ENCODE measurements at regions not wholly inside any gene's neighbourhood (a gene's known extent, or its start where the extent isn't known, plus 50 kb on each side); places are given as distances from the start of the nearest gene placed in this dataset.
"Not testable (repeated sequence)": the region's sequence is repeated elsewhere in the genome, so short reads cannot be mapped to it uniquely, and the experiment has no call there.

DNA sequence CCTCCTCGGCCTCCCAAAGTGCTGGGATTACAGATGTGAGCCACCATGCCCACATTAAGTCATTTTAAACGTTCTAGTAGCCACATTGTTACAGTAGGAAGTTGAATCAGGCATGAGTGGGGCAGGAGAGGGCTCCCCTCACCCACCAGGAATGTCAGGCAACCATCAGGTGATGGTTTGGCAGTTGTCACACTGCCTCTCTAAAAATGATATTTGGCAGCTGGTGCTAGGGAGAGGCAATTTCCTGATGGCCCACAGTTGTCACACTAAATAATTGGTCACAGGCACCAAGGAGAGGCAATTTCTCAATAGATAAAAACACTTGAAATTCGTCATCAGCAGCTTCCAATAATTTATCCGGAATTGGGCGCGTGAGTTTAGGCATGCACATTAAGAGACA is 79.2 kb upstream of the ABHD2 start:
- H3K4me3 ChIP-seq (ENCODE audit: extremely low read depth, insufficient read depth, low read length, poor library complexity, severe bottlenecking), result no peak overlapping the region
- H3K4me1 ChIP-seq (ENCODE audit: control insufficient read depth, insufficient read depth, low read length, poor library complexity, severe bottlenecking), result no peaks in the 10 kb centered on the region
- H3K9me3 ChIP-seq (ENCODE audit: control insufficient read depth, low read length), result no peaks in the 10 kb centered on the region
- WGBS, 2 experiments (ENCODE audit: insufficient coverage in 2 of 2), result 97 to 100% methylated on average over 4 to 6 of the region's 6 CpGs
- no peaks in the 10 kb centered on the region for H3K36me3 ChIP-seq (ENCODE audit: control insufficient read depth, insufficient read depth, low read length)
- no peak overlapping the region for H3K27ac ChIP-seq (ENCODE audit: low read depth, low read length, severe bottlenecking)

DNA sequence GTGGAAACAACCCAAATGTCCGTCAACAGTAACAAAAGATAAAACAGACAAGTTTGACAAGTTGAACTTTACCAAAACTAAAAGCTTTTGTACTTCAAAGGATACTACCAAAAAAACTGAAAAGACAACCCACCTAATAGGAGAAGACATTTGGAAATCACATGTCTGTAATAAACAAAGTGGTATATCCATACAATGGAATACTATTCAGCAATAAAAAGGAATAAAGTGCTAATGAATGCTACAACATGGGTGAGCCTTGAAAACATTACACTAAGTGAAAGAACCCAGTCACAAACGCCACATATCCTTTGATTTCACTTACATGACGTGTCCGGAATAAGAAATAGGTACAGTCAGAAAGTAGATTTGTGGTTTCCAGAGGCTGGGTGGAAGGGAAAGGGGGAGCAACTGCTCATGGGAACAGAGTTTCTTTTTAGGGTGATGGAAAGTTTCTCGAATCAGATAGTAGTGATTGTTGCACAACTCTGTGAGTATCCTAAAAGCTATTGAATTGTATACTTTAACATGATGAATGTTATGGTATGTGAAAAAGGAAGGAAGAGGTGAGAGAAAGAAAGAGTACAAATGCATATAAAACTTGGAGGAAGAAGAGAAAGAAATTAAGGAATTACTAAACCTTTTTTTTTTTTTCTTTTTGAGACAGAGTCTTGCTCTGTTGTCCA is 72.7 kb upstream of the ABHD2 start:
- Histone ChIP-seq H3K4me1 (ENCODE audit: control insufficient read depth, insufficient read depth, low read length, poor library complexity, severe bottlenecking) (peaks cover 10% of the 10 kb centered on the region), H3K9me3 (ENCODE audit: control insufficient read depth, low read length) (peaks cover 6% of the 10 kb centered on the region), H3K36me3 (ENCODE audit: control insufficient read depth, insufficient read depth, low read length) (no peaks in the 10 kb centered on the region), H3K27ac (ENCODE audit: low read depth, low read length, severe bottlenecking) (no peak overlapping the region), H3K4me3 (ENCODE audit: extremely low read depth, insufficient read depth, low read length, poor library complexity, severe bottlenecking) (no peak overlapping the region)
- 90 to 96% methylated on average over 3 to 5 of the region's 5 CpGs for WGBS, 2 experiments (ENCODE audit: insufficient coverage in 2 of 2)

DNA sequence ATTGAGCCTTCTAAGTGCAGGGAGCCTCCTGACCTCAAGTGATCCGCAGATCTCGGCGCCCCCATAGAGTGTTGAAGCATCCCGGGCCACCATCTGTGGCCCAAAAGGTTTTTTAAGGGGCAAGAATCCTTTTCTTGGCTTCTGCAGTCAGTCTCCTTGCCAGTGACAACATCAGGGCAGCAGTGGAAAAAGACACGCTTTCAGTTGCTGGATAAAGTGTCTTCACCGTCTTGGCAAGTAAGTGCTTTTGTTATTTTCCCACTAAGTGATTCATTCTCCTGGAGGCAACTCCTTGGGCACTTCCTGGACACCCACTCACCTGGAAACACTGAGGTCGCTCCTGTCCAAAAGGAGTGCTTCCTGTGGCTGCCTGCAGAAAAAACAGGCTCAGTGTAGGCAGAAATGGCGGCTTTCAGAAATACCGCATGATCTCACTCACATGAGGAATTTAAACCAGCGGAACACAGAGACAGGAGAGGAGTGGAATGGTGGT is 71.7 kb upstream of the ABHD2 start:
- Histone ChIP-seq H3K27ac (ENCODE audit: low read depth, low read length, severe bottlenecking) (no peak overlapping the region), H3K4me1 (ENCODE audit: control insufficient read depth, insufficient read depth, low read length, poor library complexity, severe bottlenecking) (peaks cover 10% of the 10 kb centered on the region), H3K36me3 (ENCODE audit: control insufficient read depth, insufficient read depth, low read length) (no peaks in the 10 kb centered on the region), H3K9me3 (ENCODE audit: control insufficient read depth, low read length) (peaks cover 6% of the 10 kb centered on the region), H3K4me3 (ENCODE audit: extremely low read depth, insufficient read depth, low read length, poor library complexity, severe bottlenecking) (no peak overlapping the region)
- WGBS, 2 experiments (ENCODE audit: insufficient coverage in 2 of 2), result 91% methylated on average over 9 to 10 of the region's 10 CpGs

DNA sequence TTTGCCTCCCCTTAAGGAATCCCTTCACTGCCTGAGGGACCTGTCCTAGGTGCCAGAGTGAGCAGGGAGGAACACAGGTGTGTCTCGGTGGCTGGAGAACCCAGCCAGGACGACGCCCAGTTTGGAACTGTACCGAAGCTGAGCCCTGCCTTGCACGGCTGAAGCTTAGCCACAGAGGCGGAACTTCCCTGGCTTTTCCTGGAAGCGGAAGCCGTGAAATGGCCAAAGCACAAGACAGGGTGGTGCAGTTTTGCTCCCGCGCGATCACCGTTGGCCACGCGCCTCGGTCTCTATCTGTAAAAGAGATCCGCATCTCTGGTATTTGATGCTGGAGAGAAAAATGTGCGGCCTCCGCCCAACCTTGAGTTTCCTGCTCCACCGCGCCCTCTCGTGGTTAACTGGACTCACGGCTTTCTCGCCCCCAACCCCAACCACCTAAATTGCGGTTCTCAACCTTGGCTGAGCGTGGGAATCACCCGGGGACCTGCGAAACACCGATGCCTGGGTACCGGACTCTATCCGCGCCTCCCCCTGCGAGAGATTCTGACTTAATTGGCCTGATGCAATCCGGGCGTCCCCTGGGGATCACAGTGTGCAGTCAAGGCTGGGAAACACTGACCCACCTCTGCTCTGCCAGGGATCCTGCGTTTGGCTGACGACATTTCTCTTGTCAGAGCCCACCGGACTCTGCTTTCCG is 70.7 kb upstream of the ABHD2 start:
- Histone ChIP-seq H3K27ac (ENCODE audit: low read depth, low read length, severe bottlenecking) (no peak overlapping the region), H3K4me1 (ENCODE audit: control insufficient read depth, insufficient read depth, low read length, poor library complexity, severe bottlenecking) (peaks cover 10% of the 10 kb centered on the region), H3K4me3 (ENCODE audit: extremely low read depth, insufficient read depth, low read length, poor library complexity, severe bottlenecking) (no peak overlapping the region), H3K36me3 (ENCODE audit: control insufficient read depth, insufficient read depth, low read length) (no peaks in the 10 kb centered on the region), H3K9me3 (ENCODE audit: control insufficient read depth, low read length) (peaks cover 6% of the 10 kb centered on the region)
- 14 to 19% methylated on average over 33 to 35 of the region's 38 CpGs for WGBS, 2 experiments (ENCODE audit: insufficient coverage in 2 of 2)

DNA sequence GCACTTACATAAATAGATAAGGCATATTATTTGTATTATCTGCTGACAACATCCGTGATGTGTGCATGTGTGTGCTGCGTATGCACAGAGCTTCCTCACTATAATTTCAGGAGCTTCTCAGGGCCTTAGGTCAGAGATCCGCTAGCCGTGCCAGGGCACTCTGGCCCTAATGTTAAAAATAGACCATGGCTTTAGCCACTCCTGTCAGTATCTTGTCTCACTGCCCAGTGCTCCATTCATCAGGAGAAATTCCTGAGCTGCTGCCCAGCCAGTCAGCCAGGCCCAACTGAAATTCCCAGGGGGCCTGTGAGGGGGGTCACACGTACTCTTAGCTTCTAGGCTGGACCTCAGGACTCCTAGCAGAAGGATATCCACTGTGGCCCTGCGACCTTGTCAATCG is 70.0 kb upstream of the ABHD2 start:
- Histone ChIP-seq H3K4me3 (ENCODE audit: extremely low read depth, insufficient read depth, low read length, poor library complexity, severe bottlenecking) (no peak overlapping the region), H3K27ac (ENCODE audit: low read depth, low read length, severe bottlenecking) (no peak overlapping the region), H3K4me1 (ENCODE audit: control insufficient read depth, insufficient read depth, low read length, poor library complexity, severe bottlenecking) (peaks cover 10% of the 10 kb centered on the region), H3K36me3 (ENCODE audit: control insufficient read depth, insufficient read depth, low read length) (no peaks in the 10 kb centered on the region), H3K9me3 (ENCODE audit: control insufficient read depth, low read length) (peaks cover 6% of the 10 kb centered on the region)
- 81 to 85% methylated on average over 4 to 6 of the region's 7 CpGs for WGBS, 2 experiments (ENCODE audit: insufficient coverage in 2 of 2)

DNA sequence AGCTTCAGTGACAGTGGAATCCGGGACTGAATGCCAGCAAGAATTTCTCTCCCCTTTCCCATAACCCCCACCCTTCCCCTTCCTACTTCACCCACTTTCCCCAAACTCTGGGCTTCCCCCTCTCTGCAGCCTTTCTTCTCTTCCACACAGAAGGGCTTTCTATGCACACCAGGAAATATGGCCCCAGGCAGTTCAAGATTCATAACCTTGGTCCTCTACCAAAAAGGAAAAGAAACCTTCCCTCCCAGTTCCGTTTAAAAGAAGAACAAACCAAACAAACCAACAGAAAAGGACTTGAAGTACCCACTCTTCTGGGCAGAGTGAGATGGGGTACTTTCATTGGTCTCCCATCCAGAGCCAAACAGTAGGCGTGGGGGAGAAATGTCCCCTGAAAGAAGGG is 68.8 kb upstream of the ABHD2 start:
- 90 to 100% methylated on average over 2 of the region's 3 CpGs for WGBS, 2 experiments (ENCODE audit: insufficient coverage in 2 of 2)
- Histone ChIP-seq H3K27ac (ENCODE audit: low read depth, low read length, severe bottlenecking) (no peak overlapping the region), H3K4me3 (ENCODE audit: extremely low read depth, insufficient read depth, low read length, poor library complexity, severe bottlenecking) (no peak overlapping the region), H3K36me3 (ENCODE audit: control insufficient read depth, insufficient read depth, low read length) (no peaks in the 10 kb centered on the region), H3K4me1 (ENCODE audit: control insufficient read depth, insufficient read depth, low read length, poor library complexity, severe bottlenecking) (peaks cover 10% of the 10 kb centered on the region), H3K9me3 (ENCODE audit: control insufficient read depth, low read length) (peaks cover 6% of the 10 kb centered on the region)

DNA sequence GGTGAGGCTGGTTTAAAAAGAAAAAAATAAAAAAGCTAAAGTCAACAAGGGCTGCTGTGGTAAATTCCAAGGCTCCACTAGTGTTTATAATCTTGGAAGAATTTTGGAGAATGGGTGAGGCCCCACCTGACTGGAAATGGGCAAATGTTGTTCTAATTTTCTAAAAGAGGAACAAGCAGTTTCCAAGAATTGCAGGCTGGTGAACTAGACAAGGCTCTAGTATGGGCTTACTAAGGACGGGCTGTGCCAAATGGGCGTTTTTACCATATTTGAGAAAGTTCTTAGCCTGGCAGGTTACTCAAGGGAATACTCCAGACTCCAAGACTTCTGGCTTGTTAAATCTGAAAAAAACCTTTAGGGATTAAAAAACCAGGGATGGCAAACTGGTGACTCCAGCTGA is 67.0 kb upstream of the ABHD2 start:
- Histone ChIP-seq H3K9me3 (ENCODE audit: control insufficient read depth, low read length) (no peaks in the 10 kb centered on the region), H3K27ac (ENCODE audit: low read depth, low read length, severe bottlenecking) (no peak overlapping the region), H3K4me3 (ENCODE audit: extremely low read depth, insufficient read depth, low read length, poor library complexity, severe bottlenecking) (no peak overlapping the region), H3K36me3 (ENCODE audit: control insufficient read depth, insufficient read depth, low read length) (no peaks in the 10 kb centered on the region), H3K4me1 (ENCODE audit: control insufficient read depth, insufficient read depth, low read length, poor library complexity, severe bottlenecking) (peaks cover 10% of the 10 kb centered on the region)
- 83 to 92% methylated on average over 2 of the region's 2 CpGs for WGBS, 2 experiments (ENCODE audit: insufficient coverage in 2 of 2)

DNA sequence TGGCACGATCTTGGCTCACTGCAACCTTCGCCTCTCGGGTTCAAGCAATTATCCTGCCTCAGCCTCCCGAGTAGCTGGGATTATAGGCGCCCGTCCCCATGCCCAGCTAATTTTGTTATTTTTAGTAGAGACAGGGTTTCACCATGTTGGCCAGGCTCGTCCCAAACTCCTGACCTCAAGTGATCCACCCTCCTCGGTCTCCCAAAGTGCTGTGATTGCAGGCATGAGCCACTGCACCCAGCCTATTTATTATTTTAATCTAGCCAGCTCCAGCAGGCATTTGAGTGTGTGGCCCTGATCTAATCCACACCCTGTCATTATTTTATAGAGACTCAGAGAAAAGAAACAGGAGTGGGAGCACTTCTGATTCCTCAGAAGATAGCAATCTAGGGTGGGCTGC is 66.4 kb upstream of the ABHD2 start:
- not testable (repeated sequence) for H3K27ac ChIP-seq (ENCODE audit: low read depth, low read length, severe bottlenecking); H3K36me3 ChIP-seq (ENCODE audit: control insufficient read depth, insufficient read depth, low read length); H3K4me3 ChIP-seq (ENCODE audit: extremely low read depth, insufficient read depth, low read length, poor library complexity, severe bottlenecking); H3K9me3 ChIP-seq (ENCODE audit: control insufficient read depth, low read length); H3K4me1 ChIP-seq (ENCODE audit: control insufficient read depth, insufficient read depth, low read length, poor library complexity, severe bottlenecking)
- WGBS, 2 experiments (ENCODE audit: insufficient coverage in 2 of 2), result 86 to 91% methylated on average over 5 to 8 of the region's 8 CpGs

DNA sequence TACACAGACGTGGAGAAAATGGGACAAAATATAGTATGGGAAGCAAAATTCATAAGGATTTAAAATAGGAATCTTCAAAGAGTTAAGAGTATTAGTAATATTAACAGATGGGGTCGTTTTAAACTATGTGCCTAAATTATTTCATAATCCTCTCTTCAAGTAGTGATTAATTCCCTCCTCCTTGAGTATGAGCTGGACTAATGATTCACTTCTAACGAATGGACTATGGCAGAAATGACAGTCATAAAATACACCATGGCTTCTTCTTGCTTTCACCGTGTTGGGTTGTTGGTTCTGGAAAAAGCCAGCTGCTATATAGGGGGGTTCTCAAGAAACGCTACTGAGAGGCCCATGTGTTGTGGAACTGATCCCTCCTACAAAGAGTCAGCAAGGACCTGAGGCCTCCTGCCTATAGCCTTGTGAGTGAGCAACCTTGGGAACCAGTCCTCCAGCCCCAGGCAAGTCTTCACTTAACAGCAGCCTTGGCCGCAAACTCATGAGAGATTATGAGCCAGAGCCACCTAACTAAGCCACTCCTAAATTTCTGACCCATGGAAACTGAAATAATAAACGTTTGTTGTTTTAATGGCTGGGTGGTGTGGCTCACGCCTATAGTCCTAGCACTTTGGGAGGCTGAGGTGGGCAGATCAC is 64.8 kb upstream of the ABHD2 start:
- no peak overlapping the region for H3K4me3 ChIP-seq (ENCODE audit: extremely low read depth, insufficient read depth, low read length, poor library complexity, severe bottlenecking)
- no peak overlapping the region for H3K27ac ChIP-seq (ENCODE audit: low read depth, low read length, severe bottlenecking)
- H3K36me3 ChIP-seq (ENCODE audit: control insufficient read depth, insufficient read depth, low read length), result no peaks in the 10 kb centered on the region
- 89 to 96% methylated on average over 3 to 4 of the region's 8 CpGs for WGBS, 2 experiments (ENCODE audit: insufficient coverage in 2 of 2)
- H3K9me3 ChIP-seq (ENCODE audit: control insufficient read depth, low read length), result no peaks in the 10 kb centered on the region
- peaks cover under 1% of the 10 kb centered on the region for H3K4me1 ChIP-seq (ENCODE audit: control insufficient read depth, insufficient read depth, low read length, poor library complexity, severe bottlenecking)

DNA sequence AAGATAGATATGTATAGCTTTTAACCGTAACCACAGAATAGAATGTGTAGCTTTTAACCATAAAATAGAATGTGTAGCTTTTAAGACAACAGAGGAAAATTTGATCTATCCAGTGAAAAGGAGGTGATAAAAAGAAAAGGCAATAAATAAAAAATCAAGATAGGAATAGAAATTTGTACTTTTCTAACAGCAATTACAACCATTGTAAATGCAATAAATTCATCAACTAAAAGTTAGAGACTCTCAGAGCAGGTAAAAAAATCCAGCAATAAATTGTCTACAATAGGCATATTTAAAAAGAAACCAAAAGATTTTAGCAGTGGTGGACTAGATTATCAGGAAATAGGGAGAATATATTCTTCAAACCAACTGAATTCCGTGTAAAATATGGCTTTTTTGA is 63.8 kb upstream of the ABHD2 start:
- H3K27ac ChIP-seq (ENCODE audit: low read depth, low read length, severe bottlenecking), result no peak overlapping the region
- no peaks in the 10 kb centered on the region for H3K4me1 ChIP-seq (ENCODE audit: control insufficient read depth, insufficient read depth, low read length, poor library complexity, severe bottlenecking)
- H3K9me3 ChIP-seq (ENCODE audit: control insufficient read depth, low read length), result no peaks in the 10 kb centered on the region
- H3K4me3 ChIP-seq (ENCODE audit: extremely low read depth, insufficient read depth, low read length, poor library complexity, severe bottlenecking), result no peak overlapping the region
- WGBS, 2 experiments (ENCODE audit: insufficient coverage in 2 of 2), result no CpG with 5 or more reads among the region's 2 CpGs
- H3K36me3 ChIP-seq (ENCODE audit: control insufficient read depth, insufficient read depth, low read length), result no peaks in the 10 kb centered on the region

DNA sequence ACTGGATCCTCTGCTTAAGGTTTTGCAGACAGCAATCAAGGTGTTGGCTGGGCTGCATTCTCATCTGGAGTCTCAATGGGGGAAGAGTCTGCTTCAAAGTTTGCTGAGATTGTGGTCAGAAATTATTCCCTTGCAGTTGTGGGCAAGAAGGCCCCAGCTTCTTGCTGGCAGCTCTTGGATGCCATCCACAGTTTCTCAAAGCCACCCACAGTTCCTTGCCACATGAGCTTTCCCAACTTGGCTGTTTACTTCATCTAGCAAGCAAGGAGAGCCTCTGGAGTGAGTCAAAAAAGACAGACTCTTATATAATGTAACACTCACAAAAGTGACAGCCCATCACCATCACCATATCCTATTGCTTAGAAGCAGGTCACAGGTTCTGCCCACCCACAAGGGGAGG is 62.1 kb upstream of the ABHD2 start:
- Histone ChIP-seq H3K9me3 (ENCODE audit: control insufficient read depth, low read length) (no peaks in the 10 kb centered on the region), H3K4me3 (ENCODE audit: extremely low read depth, insufficient read depth, low read length, poor library complexity, severe bottlenecking) (no peak overlapping the region), H3K4me1 (ENCODE audit: control insufficient read depth, insufficient read depth, low read length, poor library complexity, severe bottlenecking) (no peaks in the 10 kb centered on the region), H3K36me3 (ENCODE audit: control insufficient read depth, insufficient read depth, low read length) (no peaks in the 10 kb centered on the region), H3K27ac (ENCODE audit: low read depth, low read length, severe bottlenecking) (no peak overlapping the region)

All from mesodermal cell (in vitro differentiated cells).